MCF 10A (cell line): ENCODE measurements at regions not wholly inside any gene's neighbourhood (a gene's known extent, or its start where the extent isn't known, plus 50 kb on each side); places are given as distances from the start of the nearest gene placed in this dataset.

Source experiments
- BruUV-seq: library from RNA; stranded (reverse); fragments of 400-500 nt; replicated peaks from 2 replicates; lab custom pipeline; 2021; lab: Mats Ljungman, UMichigan
- CTCF ChIA-PET: fragments of 300-600 bp; sonication (Branson Sonifier 250); formaldehyde crosslinking; extraction: SDS; loops from one replicate; lab custom pipeline; 2021; ENCODE audit warnings: antibody characterized with exemption, inconsistent platforms; lab: Yijun Ruan, JAX
- POLR2A ChIA-PET: fragments of 300-600, 350-650 bp; sonication (Branson Sonifier 250); formaldehyde crosslinking; extraction: SDS; loops from one replicate; lab custom pipeline; 2020; ENCODE audit warnings: antibody characterized with exemption, inconsistent platforms; lab: Yijun Ruan, JAX
- DNase-seq: peaks from one replicate; pipeline ENCODE4 v3.0.0-alpha.2; 2018; ENCODE audit not compliant: unreplicated experiment
- H3K27ac Mint-ChIP-seq: one replicate; pipeline ENCODE4 v1.8.0; 2022; ENCODE audit warnings: mild to moderate bottlenecking, low read depth, mixed read lengths; ENCODE audit not compliant: unreplicated experiment
- H3K27me3 Mint-ChIP-seq: one replicate; pipeline ENCODE4 v1.8.0; 2022; ENCODE audit warnings: mixed read lengths; ENCODE audit not compliant: insufficient read depth, unreplicated experiment
- H3K36me3 Mint-ChIP-seq: one replicate; pipeline ENCODE4 v1.8.0; 2022; ENCODE audit warnings: mild to moderate bottlenecking, moderate library complexity, mixed read lengths; ENCODE audit not compliant: insufficient read depth, unreplicated experiment
- H3K4me1 Mint-ChIP-seq: one replicate; pipeline ENCODE4 v1.8.0; 2022; ENCODE audit warnings: mixed read lengths; ENCODE audit not compliant: insufficient read depth, unreplicated experiment
- H3K4me3 Mint-ChIP-seq: one replicate; pipeline ENCODE4 v1.8.0; 2022; ENCODE audit warnings: mild to moderate bottlenecking, moderate library complexity, mixed read lengths; ENCODE audit not compliant: unreplicated experiment
- H3K9me3 Mint-ChIP-seq: one replicate; pipeline ENCODE4 v1.8.0; 2022; ENCODE audit warnings: mixed read lengths; ENCODE audit not compliant: unreplicated experiment
- intact Hi-C: fragments of 100-400 bp; cut with micrococcal nuclease; formaldehyde crosslinking; loops from 2 replicates; pipeline ENCODE4 v1.14.1; 2022
- TF ChIP-seq, protein P1 (sequence below): fragments of 200-600 bp; IDR thresholded peaks from one replicate; pipeline ENCODE4 v1.8.0; 2022; ENCODE audit warnings: antibody characterized with exemption, mild to moderate bottlenecking; ENCODE audit not compliant: unreplicated experiment

DNA sequence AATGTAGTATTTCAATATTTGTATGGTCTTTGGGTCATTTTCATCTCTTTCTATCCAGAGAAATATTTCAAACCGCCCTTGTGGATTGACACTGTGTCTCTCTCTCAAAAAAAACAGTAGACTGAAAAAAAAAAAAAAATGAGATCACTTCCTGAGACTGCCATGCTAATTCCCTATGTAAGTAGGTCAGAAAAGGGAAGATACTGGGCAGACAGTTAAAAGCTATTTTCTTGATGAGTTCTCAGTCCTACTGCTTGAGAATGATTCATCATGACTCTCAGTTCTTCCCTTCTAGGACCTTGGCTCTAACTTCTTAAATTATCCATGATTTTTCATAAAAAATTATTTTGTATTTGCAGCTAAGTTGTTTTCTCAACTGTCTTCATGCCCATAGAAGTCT lies 672.3 kb upstream of the REG3G start:
- no peaks in the 10 kb centered on the region for H3K9me3 Mint-ChIP-seq
- H3K36me3 Mint-ChIP-seq = no peaks in the 10 kb centered on the region
- no peak for DNase-seq
- H3K4me3 Mint-ChIP-seq = no peak overlapping the region
- no peaks in the 10 kb centered on the region for H3K4me1 Mint-ChIP-seq
- BruUV-seq = no TSS peak
- POLR2A ChIA-PET = no interaction called here
- CTCF ChIA-PET = interaction anchor here (0.6 to 0.7 kb wide), 3 partner anchors 503 to 1183 kb away, joined by 4 to 5 read pairs (median 4); no protein-coding TSS in a partner anchor
- peaks cover 35% of the 10 kb centered on the region for H3K27me3 Mint-ChIP-seq
- intact Hi-C loops = loop anchor here (10.0 kb wide), 1 partner anchor 1532 kb away; no protein-coding TSS in a partner anchor
- TF ChIP-seq, protein P1, sequence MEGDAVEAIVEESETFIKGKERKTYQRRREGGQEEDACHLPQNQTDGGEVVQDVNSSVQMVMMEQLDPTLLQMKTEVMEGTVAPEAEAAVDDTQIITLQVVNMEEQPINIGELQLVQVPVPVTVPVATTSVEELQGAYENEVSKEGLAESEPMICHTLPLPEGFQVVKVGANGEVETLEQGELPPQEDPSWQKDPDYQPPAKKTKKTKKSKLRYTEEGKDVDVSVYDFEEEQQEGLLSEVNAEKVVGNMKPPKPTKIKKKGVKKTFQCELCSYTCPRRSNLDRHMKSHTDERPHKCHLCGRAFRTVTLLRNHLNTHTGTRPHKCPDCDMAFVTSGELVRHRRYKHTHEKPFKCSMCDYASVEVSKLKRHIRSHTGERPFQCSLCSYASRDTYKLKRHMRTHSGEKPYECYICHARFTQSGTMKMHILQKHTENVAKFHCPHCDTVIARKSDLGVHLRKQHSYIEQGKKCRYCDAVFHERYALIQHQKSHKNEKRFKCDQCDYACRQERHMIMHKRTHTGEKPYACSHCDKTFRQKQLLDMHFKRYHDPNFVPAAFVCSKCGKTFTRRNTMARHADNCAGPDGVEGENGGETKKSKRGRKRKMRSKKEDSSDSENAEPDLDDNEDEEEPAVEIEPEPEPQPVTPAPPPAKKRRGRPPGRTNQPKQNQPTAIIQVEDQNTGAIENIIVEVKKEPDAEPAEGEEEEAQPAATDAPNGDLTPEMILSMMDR = no peak
- H3K27ac Mint-ChIP-seq = no peak overlapping the region

DNA sequence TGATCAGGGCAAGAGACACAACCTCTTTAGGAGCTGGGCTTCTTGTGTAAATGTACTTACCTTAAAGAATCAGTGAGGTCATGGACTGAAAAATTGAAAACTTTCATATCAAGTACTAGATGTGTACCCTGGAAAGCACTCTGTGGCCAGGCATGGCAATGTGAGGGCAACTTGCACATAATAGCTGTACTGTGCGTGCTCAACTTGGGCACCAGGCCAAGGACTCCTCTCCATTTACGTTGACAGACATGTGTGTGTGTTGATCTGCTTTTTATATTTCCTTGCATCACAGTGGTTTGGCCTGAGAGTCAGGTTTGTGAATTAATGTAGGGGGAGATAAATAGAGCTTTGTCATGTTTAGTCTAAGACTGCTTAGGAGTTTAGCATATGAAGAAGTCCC lies 669.5 kb upstream of the REG3G start:
- peaks cover 40% of the 10 kb centered on the region for H3K27me3 Mint-ChIP-seq
- H3K36me3 Mint-ChIP-seq = no peaks in the 10 kb centered on the region
- no TSS peak for BruUV-seq
- TF ChIP-seq, protein P1 = no peak
- ChIA-PET CTCF (interaction anchor here (0.6 to 1.3 kb wide), 2 partner anchors 18 to 624 kb away, joined by 3 to 6 read pairs; no protein-coding TSS in a partner anchor), POLR2A (no interaction called here)
- intact Hi-C loops = loop anchor here (10.0 kb wide), 1 partner anchor 1529 kb away; no protein-coding TSS in a partner anchor
- no peak overlapping the region for H3K4me3 Mint-ChIP-seq
- peaks cover 2% of the 10 kb centered on the region for H3K9me3 Mint-ChIP-seq
- no peaks in the 10 kb centered on the region for H3K4me1 Mint-ChIP-seq
- no peak for DNase-seq
- no peak overlapping the region for H3K27ac Mint-ChIP-seq

DNA sequence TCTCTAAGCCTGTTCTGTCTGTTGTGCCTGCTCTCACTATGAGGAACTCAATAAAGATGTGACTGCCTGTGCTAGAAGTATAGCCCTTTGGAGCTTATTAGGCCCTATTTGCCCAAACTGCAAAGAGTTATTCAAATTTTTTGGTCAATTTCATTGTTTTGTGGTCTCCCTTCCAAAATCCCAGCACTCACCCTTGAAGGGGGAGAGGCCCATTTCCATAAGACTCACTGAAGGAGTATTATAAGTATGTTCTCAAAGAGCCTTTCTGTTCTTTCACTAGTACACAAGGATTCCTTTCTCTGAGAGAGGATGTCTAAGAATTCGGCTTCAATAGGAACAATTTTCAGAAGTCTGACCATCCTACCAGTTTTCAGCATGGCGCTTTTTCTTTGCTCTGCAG lies 641.9 kb upstream of the REG3G start:
- ChIA-PET CTCF (no interaction called here), POLR2A (no interaction called here)
- intact Hi-C loops = no loop called here
- no peak for DNase-seq
- BruUV-seq = no TSS peak
- no peak overlapping the region for H3K27ac Mint-ChIP-seq
- peaks cover 13% of the 10 kb centered on the region for H3K9me3 Mint-ChIP-seq
- no peak overlapping the region for H3K4me3 Mint-ChIP-seq
- TF ChIP-seq, protein P1 = no peak
- no peaks in the 10 kb centered on the region for H3K36me3 Mint-ChIP-seq
- no peaks in the 10 kb centered on the region for H3K4me1 Mint-ChIP-seq
- H3K27me3 Mint-ChIP-seq = no peaks in the 10 kb centered on the region

DNA sequence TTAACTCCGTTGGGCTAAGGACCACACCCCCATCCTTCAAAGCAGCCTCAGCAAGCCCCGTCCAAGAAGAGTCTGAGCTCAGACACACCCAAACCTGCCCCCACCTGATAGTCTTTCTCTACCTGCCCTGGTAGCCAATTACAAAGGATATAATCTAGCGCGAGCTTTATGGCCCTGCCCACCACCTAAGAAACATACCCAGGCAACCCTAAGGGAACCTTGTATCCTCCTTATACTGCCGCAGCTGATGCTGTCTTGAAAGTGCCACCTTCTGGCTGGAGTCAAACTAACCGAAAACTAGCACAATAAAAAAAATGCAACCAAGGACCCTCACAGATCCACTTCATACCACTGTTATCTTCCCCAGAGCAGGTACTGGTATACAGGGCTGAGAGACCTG lies 628.3 kb upstream of the REG3G start:
- POLR2A ChIA-PET = no interaction called here
- H3K9me3 Mint-ChIP-seq = peaks cover 36% of the 10 kb centered on the region

More for the DNA sequence above, 628.3 kb upstream of the REG3G start:
- CTCF ChIA-PET = interaction anchor here (0.6 to 0.7 kb wide), 2 partner anchors 10 to 69 kb away, joined by 3 read pairs; no protein-coding TSS in a partner anchor
- DNase-seq = no peak
- no peak overlapping the region for H3K4me3 Mint-ChIP-seq
- H3K4me1 Mint-ChIP-seq = no peaks in the 10 kb centered on the region
- BruUV-seq = no TSS peak
- intact Hi-C loops = no loop called here
- TF ChIP-seq, protein P1 = no peak
- H3K27ac Mint-ChIP-seq = no peak overlapping the region
- no peaks in the 10 kb centered on the region for H3K36me3 Mint-ChIP-seq
- no peaks in the 10 kb centered on the region for H3K27me3 Mint-ChIP-seq
